ENCODE measurements at regions not wholly inside any gene's neighbourhood (a gene's known extent, or its start where the extent isn't known, plus 50 kb on each side); places are given as distances from the start of the nearest gene placed in this dataset.

DNA sequence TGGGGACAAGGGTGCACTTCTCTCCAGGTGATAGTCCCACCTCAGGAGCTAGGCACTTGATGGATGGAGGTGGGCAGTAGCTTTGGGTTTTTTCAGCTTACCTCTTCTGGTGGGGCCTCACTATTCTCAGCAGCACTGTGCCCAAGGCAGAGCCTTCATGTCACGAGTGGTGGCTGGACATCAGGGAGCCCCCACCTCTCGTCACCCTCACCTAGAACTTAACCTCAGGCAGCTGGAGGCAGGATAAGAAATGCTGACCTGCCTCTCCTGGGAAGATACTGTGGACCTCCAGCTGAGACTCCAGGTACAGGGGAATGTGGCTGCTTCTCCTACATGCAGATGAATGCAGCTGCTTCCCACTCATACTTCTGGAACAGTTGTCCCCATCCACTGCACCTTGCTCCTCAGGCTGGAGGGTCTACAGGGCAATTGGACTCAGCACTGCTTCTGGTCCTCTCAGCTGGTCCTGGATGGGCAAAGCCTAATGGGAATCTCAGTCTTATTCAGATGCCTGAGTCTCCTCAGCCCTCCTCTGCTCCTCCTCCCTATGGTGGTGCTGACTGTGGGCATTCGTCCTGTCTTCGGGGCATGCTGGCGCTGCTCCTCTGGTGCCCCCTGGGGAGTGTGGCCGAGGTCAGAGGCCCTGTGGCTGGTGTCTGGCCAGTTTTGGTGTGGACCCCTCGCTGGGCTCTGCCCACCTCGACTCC lies 129.9 kb downstream of the KLF13 start:
- no peak for DNase-seq (ENCODE audit: low read depth)

DNA sequence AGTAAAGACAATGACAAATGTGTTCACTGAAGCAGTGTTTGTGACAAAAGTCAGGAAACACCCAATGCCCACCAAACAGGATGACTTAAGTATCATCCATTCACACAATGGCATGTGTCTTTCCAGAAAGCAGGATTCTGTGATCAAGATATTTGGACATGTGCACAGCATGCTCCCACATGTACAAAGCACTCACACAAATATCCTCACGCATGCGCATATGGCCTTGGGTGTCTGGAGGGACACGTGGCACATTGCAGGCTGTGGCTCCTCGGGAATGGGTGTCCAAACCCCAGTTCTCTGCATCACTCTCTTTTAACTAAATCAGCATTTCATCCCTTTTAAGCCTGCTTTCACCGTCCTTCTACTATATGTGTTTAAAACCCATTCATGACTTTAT lies 130.5 kb downstream of the KLF13 start:
- no peak for DNase-seq (ENCODE audit: low read depth)

DNA sequence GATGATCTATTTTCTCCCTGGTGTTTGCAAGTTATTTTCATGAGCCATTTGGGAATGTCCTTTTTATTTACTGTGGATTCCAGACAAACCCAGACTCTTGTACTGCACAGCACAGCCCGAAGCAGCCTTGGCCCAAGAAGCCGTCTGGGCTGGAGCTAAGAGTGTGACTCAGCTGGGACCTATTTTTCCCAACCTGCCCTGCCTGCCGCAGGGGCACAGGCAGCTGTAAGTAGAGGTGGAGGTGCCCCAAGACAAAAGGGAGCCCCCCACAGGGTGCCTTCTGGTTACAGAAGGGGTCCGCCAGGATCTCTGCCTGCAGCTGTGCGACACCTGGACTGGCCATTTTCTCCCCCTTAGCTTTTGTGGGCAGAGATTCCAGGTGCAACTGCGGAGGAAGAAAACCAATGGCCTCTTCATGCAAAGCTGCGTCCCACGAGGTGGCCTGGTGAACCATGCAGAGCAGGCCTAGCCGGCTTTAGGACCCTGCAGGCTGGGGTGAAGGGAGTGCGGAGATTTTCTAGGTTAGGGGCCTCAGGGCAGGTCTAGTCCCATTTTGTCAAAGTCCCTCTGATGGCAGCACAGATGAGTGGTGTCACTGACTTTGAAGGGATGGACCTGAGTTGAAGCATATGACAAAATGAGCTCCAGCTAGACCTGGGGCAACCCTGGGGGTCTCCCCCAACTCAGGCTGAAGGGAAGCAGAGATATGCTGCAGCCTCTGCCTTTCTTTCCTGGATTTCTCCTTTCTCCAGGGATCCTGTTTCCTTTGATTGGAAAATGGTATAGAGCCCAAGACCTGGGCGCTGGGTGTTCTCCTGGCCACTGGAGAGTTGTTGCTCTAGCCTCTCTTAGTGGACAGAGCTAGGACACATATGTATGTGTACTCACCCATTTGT lies 131.2 kb downstream of the KLF13 start:
- DNase-seq (ENCODE audit: low read depth) = no peak

DNA sequence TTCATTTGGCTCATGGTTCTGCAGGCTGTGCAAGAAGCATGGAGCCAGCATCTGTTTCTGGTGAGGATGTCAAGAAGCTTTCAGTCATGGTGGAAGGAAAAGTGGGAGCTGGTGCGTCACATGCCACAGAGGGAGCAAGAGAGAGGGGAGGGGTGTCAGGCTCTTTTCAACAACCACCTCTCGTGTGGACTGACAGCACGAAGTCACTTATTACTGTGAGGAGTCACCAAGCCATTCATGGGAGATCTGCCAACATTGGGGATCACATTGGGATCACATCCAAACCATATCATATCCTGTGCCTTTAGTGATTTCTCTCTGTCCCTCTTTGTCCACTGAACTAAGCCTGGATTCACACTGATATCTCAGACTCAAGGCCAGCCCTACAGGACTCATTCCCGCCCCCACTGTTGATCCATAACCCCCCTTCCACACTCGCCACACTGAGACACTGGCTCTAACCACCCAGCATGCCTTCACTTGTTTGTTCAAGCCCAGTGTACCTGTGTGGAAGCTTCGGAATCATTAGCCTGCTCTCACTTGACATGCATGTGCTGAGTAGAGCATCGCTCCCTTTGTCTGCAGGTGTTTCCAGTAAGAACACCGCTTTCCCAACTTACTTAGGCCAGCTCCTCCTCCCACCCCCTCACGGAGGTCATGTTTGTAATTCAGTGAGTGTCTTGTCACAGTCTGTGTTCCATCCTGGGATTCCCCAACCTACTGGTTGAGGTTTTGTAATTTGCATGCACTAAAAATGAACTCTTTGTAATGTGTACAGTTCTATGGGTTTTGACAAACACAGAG lies 132.2 kb downstream of the KLF13 start:
- peak; percentile 60 for DNase-seq (ENCODE audit: low read depth)

DNA sequence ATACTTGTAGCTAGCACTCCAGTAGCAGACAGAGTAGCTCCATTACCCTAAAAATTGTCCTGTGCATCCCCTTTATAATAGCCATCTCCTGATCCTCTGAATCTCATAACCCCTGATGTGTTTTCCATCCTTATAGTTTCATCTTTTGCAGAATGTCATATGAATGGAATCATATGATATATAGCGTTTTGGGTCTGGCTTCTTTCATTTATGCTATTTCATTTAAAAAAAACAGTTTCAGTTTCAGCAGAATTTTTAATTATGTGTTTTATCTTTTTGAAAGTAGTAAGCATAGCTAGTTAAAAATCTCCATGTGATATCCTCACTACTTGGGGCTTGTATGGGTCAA lies 132.7 kb downstream of the KLF13 start:
- DNase-seq (ENCODE audit: low read depth) = no peak

DNA sequence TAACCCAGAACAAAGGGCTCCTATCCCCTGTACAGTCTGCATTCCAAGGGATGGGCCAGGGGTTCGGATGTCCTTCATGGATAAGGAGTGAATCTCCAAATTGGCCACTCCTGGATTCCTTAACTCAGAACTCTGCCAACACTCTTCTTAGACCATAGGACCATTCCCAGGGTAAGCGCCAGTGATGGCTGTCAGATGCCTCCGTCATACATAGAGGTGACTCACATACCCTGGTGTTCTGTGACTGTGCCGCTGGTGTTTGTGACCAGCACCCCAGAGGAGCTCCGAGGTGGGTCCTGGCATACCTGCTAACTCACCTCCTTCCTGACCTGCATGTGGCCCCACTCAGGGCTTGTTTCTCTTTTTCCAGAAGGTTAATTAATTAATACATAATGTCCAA lies 134.7 kb downstream of the KLF13 start:
- no peak for DNase-seq (ENCODE audit: low read depth)

DNA sequence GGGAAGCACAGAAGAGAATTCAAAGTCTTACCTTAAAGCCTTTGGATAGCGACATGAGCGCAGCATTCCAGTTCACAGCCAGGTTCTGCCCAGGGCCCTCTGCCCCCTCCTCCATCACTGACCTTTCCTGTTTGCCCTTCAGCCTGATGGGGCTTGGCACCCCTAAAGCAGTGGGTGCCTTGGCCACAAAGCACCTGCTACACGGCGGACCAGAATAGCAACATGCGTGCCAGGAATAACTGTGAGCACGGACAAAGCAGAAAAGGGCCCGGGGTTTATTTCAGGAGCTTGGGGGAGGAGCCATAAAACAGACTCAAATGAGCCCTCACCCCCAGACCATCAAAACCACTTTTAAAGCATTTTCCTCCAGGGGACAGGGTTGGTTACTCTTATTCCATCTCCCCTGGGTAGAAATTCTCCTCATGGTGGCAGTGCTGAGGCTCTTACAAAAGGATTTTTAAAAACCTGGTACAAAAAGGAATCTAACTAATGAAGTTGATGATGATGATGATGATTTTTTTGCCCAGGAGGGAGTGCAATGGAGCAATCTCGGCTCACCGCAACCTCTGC lies 135.4 kb downstream of the KLF13 start:
- DNase-seq (ENCODE audit: low read depth) = no peak

DNA sequence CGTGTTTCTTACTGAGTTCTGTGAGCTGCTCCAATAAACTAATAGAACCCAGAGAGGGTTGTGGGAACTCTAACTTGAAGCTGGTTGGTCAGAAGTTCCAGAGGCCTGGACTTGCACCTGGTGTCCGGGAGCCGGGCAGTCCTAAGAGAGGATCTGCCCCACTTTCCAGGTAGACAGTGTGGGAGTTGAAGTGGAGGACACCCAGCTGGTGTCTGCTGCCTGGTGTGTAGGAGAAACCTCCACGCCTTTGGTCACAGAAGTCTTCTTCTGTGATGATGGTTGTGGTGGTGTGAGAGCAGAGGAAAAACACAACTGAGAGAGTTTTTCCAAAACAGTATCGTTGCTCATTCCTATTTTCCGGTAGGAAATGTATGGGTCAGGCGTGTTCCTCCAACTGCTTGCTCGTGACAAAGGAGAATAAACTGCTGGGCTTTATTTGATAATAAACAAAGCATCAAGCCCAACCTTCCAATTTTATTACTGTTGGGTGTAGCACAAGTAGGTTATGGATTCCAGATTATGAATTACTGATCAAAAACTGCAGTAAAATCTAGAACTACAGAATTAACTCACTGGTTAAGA lies 137.0 kb downstream of the KLF13 start:
- no peak for DNase-seq (ENCODE audit: low read depth)

DNA sequence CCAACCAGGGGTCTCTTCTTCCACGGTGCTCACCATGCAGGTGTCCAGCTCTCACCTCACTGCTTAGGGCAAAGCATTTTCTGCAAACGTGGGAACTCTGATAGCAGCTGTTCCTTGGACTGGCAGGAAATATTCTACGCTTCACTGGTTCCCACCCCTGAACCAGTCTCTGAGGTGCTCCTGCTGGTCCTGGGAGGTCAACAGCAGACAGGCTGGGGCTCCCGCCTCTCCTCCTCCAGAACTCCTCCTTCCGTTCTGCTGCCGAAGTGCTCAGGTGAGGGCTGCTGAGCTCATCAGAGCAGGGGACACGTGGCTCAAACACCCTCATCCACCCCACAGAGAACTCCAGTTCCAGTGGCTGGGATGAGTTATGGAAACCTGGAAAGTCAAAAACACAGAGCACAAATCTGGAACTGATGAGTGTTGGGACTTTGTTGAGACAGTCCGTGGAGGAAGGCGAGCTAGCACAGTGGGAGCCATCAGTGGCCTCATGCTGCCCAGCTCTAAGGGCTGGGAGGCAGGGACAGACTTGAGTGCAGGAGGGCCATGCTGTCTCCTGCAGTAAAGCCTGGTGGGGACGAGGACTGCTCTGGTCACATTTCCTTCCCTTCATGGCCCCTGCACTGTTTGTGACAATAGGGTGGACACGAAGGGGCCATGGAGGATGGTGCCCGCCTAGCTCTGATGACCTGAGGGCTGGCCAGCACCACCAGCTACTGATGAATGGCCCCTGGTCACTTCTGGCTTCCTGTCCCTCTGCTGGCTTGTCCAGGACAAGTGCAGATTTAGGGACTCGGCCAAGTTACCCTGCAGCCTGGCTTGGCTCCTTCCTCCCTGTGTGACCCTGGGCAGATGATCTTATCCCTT lies 137.8 kb downstream of the KLF13 start:
- DNase-seq (ENCODE audit: low read depth) = no peak

DNA sequence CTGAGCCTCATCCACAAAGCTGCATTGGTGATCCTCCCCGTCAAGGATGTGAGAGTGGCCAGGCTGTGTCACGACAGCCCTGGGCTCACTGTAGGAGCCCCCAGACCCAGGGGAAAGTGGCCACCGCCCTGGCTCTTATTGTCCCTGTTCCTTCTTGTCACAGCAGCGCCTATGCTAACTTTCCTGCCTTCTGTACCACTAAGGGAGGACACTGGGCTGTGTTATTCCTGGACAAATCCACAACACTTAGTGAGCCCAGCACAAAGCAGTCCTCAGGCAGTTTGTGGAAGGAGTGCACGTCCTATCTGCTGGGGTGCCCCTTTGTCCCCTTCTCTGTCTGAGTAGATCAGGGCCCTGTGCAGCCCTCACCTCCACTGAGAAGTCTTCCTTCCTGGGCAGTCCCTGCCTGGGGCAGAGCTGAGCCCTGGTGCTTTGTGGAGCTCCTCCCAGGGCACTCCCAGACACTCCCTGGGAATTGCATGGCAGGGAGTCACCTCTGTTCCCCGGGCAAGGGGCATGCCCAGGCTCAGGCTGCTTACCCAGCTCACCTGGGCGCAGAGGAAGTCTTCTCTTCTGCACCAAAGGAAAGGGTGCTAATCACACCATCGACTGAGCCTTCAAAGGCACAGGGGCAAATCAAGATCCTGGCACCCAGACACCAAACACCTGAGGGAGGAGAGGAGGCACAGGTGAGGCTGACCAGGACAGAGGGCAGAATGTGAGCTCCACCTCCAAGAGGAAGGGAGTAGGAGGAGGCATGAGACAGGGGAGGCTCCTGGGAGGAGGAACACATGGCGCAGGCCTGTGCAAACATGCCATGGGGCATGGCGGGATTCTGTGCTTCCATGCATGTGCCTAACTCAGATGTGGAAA lies 138.7 kb downstream of the KLF13 start:
- no peak for DNase-seq (ENCODE audit: low read depth)

DNA sequence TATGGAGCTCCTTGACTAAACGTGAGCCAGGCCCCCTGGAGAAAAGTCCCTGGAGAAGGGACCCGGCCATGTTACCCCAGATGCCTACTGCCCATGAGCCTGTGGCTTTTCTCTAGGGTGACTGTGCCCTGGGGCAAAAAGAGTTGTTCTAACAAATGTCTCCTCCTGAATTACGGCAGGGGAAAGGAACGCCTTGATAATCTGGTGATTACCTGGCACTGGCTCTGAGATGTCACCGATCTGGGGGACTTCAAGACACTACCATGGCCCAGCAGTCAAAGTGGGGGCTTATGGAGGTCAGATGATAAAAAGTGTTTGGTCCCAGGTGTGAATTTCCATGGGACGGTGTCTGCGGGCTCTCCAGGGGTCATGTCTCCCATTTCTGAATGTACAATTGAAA lies 140.7 kb downstream of the KLF13 start:
- no peak for DNase-seq (ENCODE audit: low read depth)

DNA sequence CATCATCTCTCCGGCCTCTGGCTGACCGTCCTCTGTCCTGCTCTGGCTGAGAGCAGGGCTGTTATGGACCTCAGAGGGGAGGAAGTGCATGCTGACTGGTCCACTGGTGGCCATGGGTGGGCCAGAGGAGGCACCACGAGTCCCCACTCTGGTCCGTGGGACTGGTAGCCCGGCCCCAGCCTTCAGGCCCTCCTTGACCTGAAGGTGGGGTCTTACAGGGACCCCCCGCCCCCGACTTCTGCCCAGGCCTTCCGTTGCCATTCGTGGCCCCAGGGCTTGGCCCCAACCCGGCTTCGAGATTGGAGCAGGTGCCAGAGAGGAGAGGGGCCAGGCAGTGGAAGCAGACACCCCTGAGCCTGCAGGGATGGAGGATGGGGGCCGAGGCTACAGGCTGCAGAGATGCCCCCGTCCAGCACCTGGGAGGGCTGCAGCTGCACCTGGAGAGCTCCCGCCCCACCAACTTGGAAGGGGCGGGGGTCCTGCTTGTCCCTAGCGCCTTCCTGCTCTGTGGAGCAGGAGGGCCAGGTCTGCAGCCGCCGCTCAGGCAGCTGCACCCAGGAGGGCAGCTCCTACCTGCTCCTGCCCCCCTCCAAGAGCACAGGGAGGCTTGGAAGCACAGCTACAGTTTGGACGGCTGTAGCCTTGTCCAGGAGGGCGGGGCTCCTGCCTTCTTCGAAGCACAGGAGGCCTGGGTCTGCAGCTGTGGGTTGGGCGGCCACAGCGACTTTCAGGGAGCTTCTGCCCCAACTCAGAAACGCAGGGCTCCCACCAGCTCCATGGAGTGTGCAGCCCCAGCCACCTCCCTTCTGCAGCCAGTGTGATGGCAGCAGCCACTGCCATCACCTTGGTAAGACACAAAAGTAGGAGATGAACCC lies 142.5 kb downstream of the KLF13 start:
- DNase-seq (ENCODE audit: low read depth) = no peak

DNA sequence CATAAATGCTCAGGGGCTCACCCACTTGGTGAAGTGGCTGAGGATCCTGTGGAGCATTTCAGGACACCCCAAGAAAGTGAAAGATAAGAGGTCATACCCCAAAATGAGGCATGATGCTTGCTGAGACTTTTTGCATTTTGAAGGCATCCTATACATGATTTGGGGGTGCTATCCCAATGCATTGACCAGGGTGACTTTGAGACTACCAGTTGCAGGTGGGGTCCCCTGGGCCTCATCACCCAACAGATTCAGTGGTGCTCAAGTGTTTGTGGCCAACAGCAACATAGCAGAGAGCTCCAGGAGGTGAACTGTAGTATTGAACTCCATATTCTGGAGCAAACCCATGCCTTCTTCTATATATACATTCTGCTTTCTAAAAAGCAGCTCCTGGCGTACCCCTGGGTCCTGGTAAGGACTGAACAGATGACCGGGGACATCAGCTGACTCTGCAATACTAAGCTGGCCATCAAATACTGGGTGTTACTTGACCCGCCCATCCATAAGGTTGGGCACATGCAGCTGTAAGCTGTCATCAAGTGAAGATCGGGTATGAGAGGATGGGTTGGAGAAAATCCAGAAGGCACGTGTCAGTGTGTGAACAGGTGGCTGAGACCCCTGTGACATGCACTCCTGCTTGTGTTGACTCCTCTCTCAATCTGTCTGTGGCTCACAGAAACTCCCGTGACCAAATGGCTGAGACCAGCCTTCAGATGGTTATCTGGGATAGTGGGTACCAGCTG lies 143.3 kb downstream of the KLF13 start:
- no peak for DNase-seq (ENCODE audit: low read depth)

DNA sequence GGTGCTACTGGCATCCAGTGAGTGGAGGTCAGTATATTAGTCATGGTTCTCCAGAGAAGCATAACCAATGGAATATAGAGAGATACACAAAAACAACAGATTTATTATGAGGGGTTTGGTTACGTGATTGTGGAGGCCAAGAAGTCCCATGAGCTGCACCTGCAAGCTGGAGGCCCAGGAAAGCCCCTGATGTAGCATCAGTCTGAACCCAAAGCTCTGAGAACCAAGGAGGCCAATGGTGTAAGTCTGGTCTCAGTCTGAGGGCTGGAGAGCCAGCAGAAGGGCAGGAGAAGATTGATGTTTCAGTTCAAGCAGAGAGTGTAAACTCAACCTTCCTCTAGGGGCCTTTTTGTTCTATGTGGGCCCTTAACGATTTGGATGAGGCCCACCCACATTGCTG lies 144.1 kb downstream of the KLF13 start:
- DNase-seq (ENCODE audit: low read depth) = no peak

DNA sequence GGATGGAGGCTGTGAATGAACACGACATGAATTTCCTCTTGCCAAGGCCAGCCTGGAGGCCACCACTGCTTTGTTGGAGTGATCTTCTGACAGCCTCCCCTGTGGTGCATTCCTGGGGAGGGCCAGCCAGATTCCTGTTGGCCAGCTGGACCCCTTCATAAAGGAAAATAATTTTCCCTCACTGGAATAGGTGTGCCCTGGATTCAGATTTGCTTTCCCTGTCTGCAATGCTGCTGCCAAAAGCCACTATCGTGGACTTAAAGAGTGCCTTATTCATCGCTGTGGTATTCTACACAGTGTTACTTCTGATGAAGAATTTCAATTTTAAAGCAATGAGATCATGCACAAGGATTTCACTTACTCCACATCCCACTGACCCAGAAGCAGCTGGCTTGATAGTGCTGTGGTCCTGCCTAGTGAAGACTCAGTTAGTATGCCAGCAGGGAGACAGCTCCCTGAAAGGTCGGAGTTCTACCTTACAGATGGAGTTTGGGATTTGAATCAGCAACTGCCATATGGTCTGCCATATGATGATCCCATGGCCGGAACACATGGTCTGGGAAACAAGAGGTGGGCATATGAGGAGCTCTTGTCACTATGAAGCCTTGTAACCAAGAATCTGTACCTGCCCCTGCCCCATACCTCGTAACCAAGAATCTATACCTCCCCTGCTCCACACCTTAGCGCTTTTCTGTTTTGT lies 145.2 kb downstream of the KLF13 start:
- no peak for DNase-seq (ENCODE audit: low read depth)

DNA sequence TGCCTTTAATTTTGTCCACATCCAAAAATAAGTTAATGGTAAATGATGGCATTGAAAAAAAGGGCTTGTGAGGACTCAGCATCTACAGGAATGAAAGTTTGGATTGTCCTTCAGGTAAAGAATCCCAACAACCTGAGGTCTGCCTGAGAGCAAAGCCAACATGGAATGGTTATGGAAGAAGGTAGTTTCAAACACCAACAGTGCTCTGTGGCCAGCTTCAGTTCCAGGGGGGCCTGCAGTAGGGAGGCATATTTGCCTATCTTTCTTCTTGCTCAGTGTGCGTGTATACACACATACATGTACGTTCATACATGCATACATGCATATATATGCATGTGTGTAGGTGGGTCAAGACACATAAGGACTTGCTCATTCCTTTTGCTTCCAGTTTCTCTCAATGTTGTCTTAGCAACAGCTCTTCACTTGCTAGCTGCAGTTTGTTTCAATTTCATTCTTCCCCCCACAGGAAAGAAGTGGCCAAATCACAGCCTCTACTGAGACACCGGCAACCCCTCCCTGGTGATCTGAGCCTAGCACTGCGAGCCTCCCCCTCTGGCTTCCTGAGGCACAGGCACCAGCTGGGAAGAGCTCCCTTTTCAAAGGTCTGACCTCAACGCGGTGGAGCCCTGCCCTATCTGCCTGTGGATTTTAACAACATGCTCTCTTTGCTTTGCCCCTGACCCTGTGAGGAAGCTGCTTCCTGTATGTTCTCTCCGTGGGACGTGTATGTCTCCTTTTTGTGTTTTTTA lies 146.2 kb downstream of the KLF13 start:
- no peak for DNase-seq (ENCODE audit: low read depth)
